Colonic mucosa (tissue), 4 donors: ENCODE measurements at regions not wholly inside any gene's neighbourhood (a gene's known extent, or its start where the extent isn't known, plus 50 kb on each side); places are given as distances from the start of the nearest gene placed in this dataset.

ENCODE experiments used
- DNase-seq: peaks from one replicate; pipeline ENCODE4 v3.0.0-alpha.2; 2020
- H3K27ac ChIP-seq: fragments of 200-600 bp; one replicate; pipeline ENCODE4 v1.8.0; 2021
- H3K27me3 ChIP-seq: fragments of 200-600 bp; one replicate; pipeline ENCODE4 v1.8.0; 2021
- H3K36me3 ChIP-seq: fragments of 200-600 bp; one replicate; pipeline ENCODE4 v1.8.0; 2021
- H3K4me1 ChIP-seq: fragments of 200-600 bp; one replicate; pipeline ENCODE4 v1.8.0; 2021; ENCODE audit warnings: mild to moderate bottlenecking
- H3K4me3 ChIP-seq: fragments of 200-600 bp; one replicate; pipeline ENCODE4 v1.8.0; 2021
- H3K9ac ChIP-seq, 2 donors: one replicate each; pipeline ENCODE4 v1.7.0; 2013; ENCODE audit warnings: control low read depth in 2 of 2, low read depth in 2 of 2, low read length in 2 of 2
- H3K9me3 ChIP-seq: fragments of 200-600 bp; one replicate; pipeline ENCODE4 v1.8.0; 2021
- intact Hi-C: fragments of 100-400 bp; cut with DNase I; formaldehyde crosslinking; loops from one replicate; pipeline ENCODE4 v1.14.1; 2022
- TF ChIP-seq, protein P1 (sequence below): fragments of 200-600 bp; IDR thresholded peaks from one replicate; pipeline ENCODE4 v1.8.0; 2022; ENCODE audit warnings: antibody characterized with exemption, mild to moderate bottlenecking
- donor health status: healthy.
- donor health status: DM: no; HTN: no; CAD: no.
- donor health status: DM: no; HTN: no; CAD: no.

DNA sequence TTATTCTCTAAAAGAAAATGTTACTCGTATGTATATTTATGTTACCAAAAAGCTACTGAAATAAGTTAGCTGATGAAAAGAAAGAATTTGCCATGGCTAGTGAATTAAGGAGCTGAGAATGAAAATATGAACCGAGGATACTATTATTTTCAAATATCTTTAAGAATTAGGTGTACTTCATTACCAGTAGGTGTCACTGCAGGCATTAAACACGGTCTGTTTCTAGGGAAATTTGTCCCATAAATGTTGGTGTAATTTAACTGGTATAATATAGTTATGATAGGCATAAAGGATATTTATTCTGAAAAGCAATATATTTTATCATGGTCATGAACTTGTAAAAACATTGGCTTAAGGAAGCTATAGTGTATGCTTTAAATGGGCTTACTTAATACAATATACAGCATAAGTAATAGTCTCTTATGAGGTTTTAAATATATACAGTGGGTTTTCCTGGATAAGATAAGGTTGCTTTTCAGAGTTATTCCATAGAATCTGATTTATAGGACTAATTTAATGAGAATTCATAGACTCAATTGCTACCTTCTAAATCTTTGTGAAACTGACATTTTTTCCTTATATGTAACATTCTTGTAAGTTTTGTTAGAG is 72.4 kb upstream of the MPDZ start:
- intact Hi-C loops, result loop anchor here (5.0 kb wide), 1 partner anchor 1075 kb away; no protein-coding TSS in a partner anchor
- TF ChIP-seq, protein P1, sequence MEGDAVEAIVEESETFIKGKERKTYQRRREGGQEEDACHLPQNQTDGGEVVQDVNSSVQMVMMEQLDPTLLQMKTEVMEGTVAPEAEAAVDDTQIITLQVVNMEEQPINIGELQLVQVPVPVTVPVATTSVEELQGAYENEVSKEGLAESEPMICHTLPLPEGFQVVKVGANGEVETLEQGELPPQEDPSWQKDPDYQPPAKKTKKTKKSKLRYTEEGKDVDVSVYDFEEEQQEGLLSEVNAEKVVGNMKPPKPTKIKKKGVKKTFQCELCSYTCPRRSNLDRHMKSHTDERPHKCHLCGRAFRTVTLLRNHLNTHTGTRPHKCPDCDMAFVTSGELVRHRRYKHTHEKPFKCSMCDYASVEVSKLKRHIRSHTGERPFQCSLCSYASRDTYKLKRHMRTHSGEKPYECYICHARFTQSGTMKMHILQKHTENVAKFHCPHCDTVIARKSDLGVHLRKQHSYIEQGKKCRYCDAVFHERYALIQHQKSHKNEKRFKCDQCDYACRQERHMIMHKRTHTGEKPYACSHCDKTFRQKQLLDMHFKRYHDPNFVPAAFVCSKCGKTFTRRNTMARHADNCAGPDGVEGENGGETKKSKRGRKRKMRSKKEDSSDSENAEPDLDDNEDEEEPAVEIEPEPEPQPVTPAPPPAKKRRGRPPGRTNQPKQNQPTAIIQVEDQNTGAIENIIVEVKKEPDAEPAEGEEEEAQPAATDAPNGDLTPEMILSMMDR, result peak; percentile 9

GRCh38 chr9:13332571-13332970 is 53.1 kb upstream of the MPDZ start:
- no peak for DNase-seq
- Histone ChIP-seq H3K27ac (no peak overlapping the region), H3K9me3 (no peaks in the 10 kb centered on the region), H3K4me3 (no peak overlapping the region), H3K9ac (no peak overlapping the region), H3K4me1 (no peaks in the 10 kb centered on the region), H3K36me3 (no peaks in the 10 kb centered on the region), H3K27me3 (no peaks in the 10 kb centered on the region)
- intact Hi-C loops, result no loop called here
- TF ChIP-seq, protein P1, result no peak

More for the DNA sequence above, 72.4 kb upstream of the MPDZ start:
- H3K27ac ChIP-seq, result no peak overlapping the region
- H3K4me3 ChIP-seq, result no peak overlapping the region
- no peaks in the 10 kb centered on the region for H3K27me3 ChIP-seq
- H3K9me3 ChIP-seq, result no peaks in the 10 kb centered on the region
- DNase-seq, result no peak
- no peaks in the 10 kb centered on the region for H3K36me3 ChIP-seq
- H3K9ac ChIP-seq, result no peak overlapping the region
- no peaks in the 10 kb centered on the region for H3K4me1 ChIP-seq

DNA sequence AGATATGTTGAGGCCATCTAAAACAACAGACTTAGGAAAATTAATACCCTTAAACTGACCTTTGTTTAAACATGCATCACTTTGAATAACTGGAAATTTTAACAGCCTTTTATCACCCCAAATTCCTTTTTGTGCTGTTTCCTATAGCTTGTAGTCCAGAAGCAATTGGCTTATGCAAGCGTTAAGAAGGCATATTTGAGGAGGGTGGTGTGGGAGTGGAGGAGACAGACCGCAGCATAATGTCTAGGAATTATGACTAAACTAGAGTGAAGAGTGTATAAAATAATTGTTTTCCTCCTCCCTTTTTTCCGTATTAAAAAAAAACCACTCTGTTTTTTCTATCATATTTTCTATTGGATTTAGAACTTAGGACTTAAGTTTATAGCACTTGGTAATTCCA is 51.8 kb upstream of the MPDZ start:
- Histone ChIP-seq H3K4me1 (no peaks in the 10 kb centered on the region), H3K9me3 (no peaks in the 10 kb centered on the region), H3K9ac (no peak overlapping the region), H3K27me3 (no peaks in the 10 kb centered on the region), H3K36me3 (no peaks in the 10 kb centered on the region), H3K4me3 (no peak overlapping the region), H3K27ac (no peak overlapping the region)
- TF ChIP-seq, protein P1, result no peak
- intact Hi-C loops, result no loop called here
- no peak for DNase-seq

DNA sequence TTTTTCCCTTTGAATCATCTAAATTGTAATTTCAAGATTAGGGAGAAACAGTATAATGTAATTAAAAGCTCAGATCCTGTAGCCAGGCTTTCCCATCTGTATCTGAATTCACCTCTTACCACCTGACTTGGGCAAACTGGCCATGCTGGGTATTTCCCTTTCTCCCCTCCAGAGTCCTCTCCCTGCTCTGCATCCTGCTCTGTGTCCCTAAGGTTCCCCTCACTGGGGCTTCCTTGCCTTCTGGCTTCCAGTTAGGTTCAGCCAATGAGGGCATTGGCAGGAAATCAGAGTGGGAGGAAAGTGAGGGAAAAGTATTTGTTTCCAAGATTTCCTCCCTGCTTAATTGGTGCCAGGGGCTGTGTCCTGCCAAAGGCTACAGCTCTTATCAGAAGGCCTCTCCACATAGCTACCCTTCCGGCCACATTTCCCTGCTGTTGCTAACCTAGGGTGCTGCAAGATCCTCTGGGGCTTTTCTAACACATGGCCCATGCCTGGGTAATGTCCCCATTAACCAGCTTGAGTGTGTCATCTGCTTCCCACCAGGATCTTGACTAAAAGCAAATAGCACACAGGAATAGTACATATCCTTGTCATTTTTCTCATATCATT is 51.0 kb upstream of the MPDZ start:
- H3K9me3 ChIP-seq, result no peaks in the 10 kb centered on the region
- H3K36me3 ChIP-seq, result no peaks in the 10 kb centered on the region
- H3K9ac ChIP-seq, result no peak overlapping the region
- no peaks in the 10 kb centered on the region for H3K4me1 ChIP-seq
- TF ChIP-seq, protein P1, result no peak
- H3K4me3 ChIP-seq, result no peak overlapping the region
- intact Hi-C loops, result no loop called here
- DNase-seq, result no peak
- no peak overlapping the region for H3K27ac ChIP-seq
- no peaks in the 10 kb centered on the region for H3K27me3 ChIP-seq
